Spleen (tissue), 7 donors: ENCODE measurements at regions not wholly inside any gene's neighbourhood (a gene's known extent, or its start where the extent isn't known, plus 50 kb on each side); places are given as distances from the start of the nearest gene placed in this dataset.

Source experiments
- POLR2A ChIP-seq, 3 donors: fragments of 450-650 bp; IDR thresholded peaks; one replicate each; pipeline ENCODE4 v1.5.1; 2017; ENCODE audit warnings: antibody characterized with exemption in 3 of 3, mild to moderate bottlenecking in 1 of 3
- TF ChIP-seq, protein P1 (sequence below), 11 experiments: fragments of 200-600 bp in 7 of 11; fragments of 450-650 bp in 4 of 11; sonication (generic) in 4 of 11; IDR thresholded peaks in 8 of 11; conservative IDR thresholded peaks in 3 of 11; 1 replicate in 7 of 11; 2 replicates in 4 of 11; pipeline versions ENCODE4 v1.4.0 to v1.8.0; 2016 to 2021; ENCODE audit warnings: antibody characterized with exemption in 11 of 11, inconsistent platforms in 4 of 11, mild to moderate bottlenecking in 1 of 11
- donor health status: DM: no; HTN: no; CAD: no; lungs with moderate emphysema.
- donor health status: DM: no; HTN: no; CAD: no.
- donor health status: DM: no; HTN: no; CAD: no.

DNA sequence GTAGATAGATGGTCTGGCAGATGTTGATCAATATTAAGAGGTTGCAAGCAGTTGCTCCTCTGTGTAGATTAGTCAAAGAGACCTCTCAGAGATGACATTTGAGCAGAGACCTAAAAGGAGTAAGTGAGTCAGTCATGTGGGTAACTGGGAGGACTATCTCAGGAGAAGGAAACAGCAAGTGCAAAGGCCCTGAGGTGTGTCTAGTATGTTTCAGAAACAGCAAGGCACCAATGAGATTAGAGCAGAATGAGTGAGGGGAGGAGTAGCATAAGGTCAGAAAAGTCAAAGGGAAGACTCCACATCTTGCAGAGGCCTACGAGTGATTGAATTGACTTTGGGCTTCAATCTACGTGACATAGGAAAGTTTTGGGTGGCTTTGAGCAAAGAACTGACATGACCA, 89.8 kb upstream of the COL1A2 start:
- TF ChIP-seq POLR2A (IDR thresholded peaks at IDR 0.05): no peak
- TF ChIP-seq, protein P1, sequence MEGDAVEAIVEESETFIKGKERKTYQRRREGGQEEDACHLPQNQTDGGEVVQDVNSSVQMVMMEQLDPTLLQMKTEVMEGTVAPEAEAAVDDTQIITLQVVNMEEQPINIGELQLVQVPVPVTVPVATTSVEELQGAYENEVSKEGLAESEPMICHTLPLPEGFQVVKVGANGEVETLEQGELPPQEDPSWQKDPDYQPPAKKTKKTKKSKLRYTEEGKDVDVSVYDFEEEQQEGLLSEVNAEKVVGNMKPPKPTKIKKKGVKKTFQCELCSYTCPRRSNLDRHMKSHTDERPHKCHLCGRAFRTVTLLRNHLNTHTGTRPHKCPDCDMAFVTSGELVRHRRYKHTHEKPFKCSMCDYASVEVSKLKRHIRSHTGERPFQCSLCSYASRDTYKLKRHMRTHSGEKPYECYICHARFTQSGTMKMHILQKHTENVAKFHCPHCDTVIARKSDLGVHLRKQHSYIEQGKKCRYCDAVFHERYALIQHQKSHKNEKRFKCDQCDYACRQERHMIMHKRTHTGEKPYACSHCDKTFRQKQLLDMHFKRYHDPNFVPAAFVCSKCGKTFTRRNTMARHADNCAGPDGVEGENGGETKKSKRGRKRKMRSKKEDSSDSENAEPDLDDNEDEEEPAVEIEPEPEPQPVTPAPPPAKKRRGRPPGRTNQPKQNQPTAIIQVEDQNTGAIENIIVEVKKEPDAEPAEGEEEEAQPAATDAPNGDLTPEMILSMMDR (IDR thresholded peaks at IDR 0.05 in 8 of 11, conservative IDR thresholded peaks at IDR 0.05 in 3 of 11): no peak
